ENCODE measurements at regions not wholly inside any gene's neighbourhood (a gene's known extent, or its start where the extent isn't known, plus 50 kb on each side); places are given as distances from the start of the nearest gene placed in this dataset.
A peak's percentile ranks its signal among the peaks of the same experiment; 100 is the strongest.
"Not testable (repeated sequence)": the region's sequence is repeated elsewhere in the genome, so short reads cannot be mapped to it uniquely, and the experiment has no call there.

GRCh38 chr6:134429861-134430380 lies 112.0 kb upstream of the SGK1 start:
- no peak for DNase-seq (ENCODE audit: low spot score)

- DNase-seq (ENCODE audit: low spot score), result no peak
These were observed 109.8 kb upstream of the SGK1 start for GRCh38 chr6:134427721-134428120.

- DNase-seq (ENCODE audit: low spot score), result no peak
These were observed 108.7 kb upstream of the SGK1 start for GRCh38 chr6:134426623-134427022.

GRCh38 chr6:134425917-134426316 lies 108.0 kb upstream of the SGK1 start:
- DNase-seq (ENCODE audit: low spot score), result not testable (repeated sequence)

- DNase-seq (ENCODE audit: low spot score), result peak; percentile 51
These were observed 107.6 kb upstream of the SGK1 start for GRCh38 chr6:134425513-134425912.

GRCh38 chr6:134424798-134425170 lies 106.9 kb upstream of the SGK1 start:
- DNase-seq (ENCODE audit: low spot score), result no peak

GRCh38 chr6:134424165-134424797 lies 106.4 kb upstream of the SGK1 start:
- DNase-seq (ENCODE audit: low spot score), result no peak

- DNase-seq (ENCODE audit: low spot score), result peak; percentile 98
These were observed 104.7 kb upstream of the SGK1 start for GRCh38 chr6:134422426-134423231.

GRCh38 chr6:134421501-134421900 lies 103.6 kb upstream of the SGK1 start:
- DNase-seq (ENCODE audit: low spot score), result peak; percentile 41

GRCh38 chr6:134420614-134421181 lies 102.8 kb upstream of the SGK1 start:
- DNase-seq (ENCODE audit: low spot score), result peak; percentile 92

GRCh38 chr6:134419716-134420115 lies 101.8 kb upstream of the SGK1 start:
- no peak for DNase-seq (ENCODE audit: low spot score)

- peak; percentile 51 for DNase-seq (ENCODE audit: low spot score)
These were observed 98.7 kb upstream of the SGK1 start for GRCh38 chr6:134416418-134417154.

GRCh38 chr6:134415656-134416055 lies 97.7 kb upstream of the SGK1 start:
- DNase-seq (ENCODE audit: low spot score), result no peak

- no peak for DNase-seq (ENCODE audit: low spot score)
These were observed 97.3 kb upstream of the SGK1 start for GRCh38 chr6:134415194-134415593.

- DNase-seq (ENCODE audit: low spot score), result no peak
These were observed 96.9 kb upstream of the SGK1 start for GRCh38 chr6:134414793-134415192.

- DNase-seq (ENCODE audit: low spot score), result no peak
These were observed 95.3 kb upstream of the SGK1 start for GRCh38 chr6:134413241-134413643.

- DNase-seq (ENCODE audit: low spot score), result no peak
These were observed 92.6 kb upstream of the SGK1 start for GRCh38 chr6:134410541-134410940.

GRCh38 chr6:134407791-134408190 lies 89.9 kb upstream of the SGK1 start:
- no peak for DNase-seq (ENCODE audit: low spot score)

- no peak for DNase-seq (ENCODE audit: low spot score)
These were observed 88.4 kb upstream of the SGK1 start for GRCh38 chr6:134406311-134406710.

- no peak for DNase-seq (ENCODE audit: low spot score)
These were observed 87.6 kb upstream of the SGK1 start for GRCh38 chr6:134405386-134406087.

GRCh38 chr6:134403312-134403711 lies 85.4 kb upstream of the SGK1 start:
- not testable (repeated sequence) for DNase-seq (ENCODE audit: low spot score)
